HepG2 (cell line): ENCODE measurements at regions not wholly inside any gene's neighbourhood (a gene's known extent, or its start where the extent isn't known, plus 50 kb on each side); places are given as distances from the start of the nearest gene placed in this dataset.

Experiments used
- ATAC-seq: fragments of 200-7000 bp; cut with Tn5 transposase; 3 replicates; pipeline ENCODE4 v1.9.1; 2020; ENCODE audit warnings: mild to moderate bottlenecking, moderate library complexity
- BruUV-seq: library from RNA; stranded (reverse); fragments of 400-500 nt; replicated peaks from 2 replicates; lab custom pipeline; 2021; lab: Mats Ljungman, UMichigan
- CTCF ChIA-PET: fragments of 300-600 bp; formaldehyde crosslinking; extraction: SDS; loops from one replicate; lab custom pipeline; 2021; ENCODE audit warnings: low total read pairs, inconsistent platforms, low intra/inter-chr PET ratio; lab: Yijun Ruan, JAX
- POLR2A ChIA-PET: fragments of 350-600 bp; sonication (Branson Sonifier 250); formaldehyde crosslinking; loops from one replicate; lab custom pipeline; 2020; ENCODE audit warnings: antibody characterized with exemption, inconsistent platforms; lab: Yijun Ruan, JAX
- DNase-seq: peaks from one replicate; pipeline ENCODE4 v3.0.0-alpha.2; 2015; ENCODE audit warnings: low spot score
- FAIRE-seq: peaks from 3 replicates; lab custom pipeline; 2011; peaks lifted over from hg19 to GRCh38; lab: Jason Lieb, UNC
- H2AFZ ChIP-seq: one replicate; pipeline ENCODE4 v1.6.1; 2011; ENCODE audit warnings: low read length, inconsistent platforms
- H3K27ac ChIP-seq: fragments of 300-600 bp; 3 replicates; pipeline ENCODE4 v1.8.0; 2011; ENCODE audit warnings: mixed run types, mild to moderate bottlenecking, mixed read lengths, low read length, inconsistent platforms; ENCODE audit not compliant: insufficient read depth; ENCODE audit errors: extremely low read length
- H3K27me3 ChIP-seq, 2 experiments: fragments of 200-600 bp in 1 of 2; 2 replicates in 1 of 2; 3 replicates in 1 of 2; pipeline versions ENCODE4 v1.6.0 to v1.8.0; 2011; ENCODE audit warnings: low read length in 2 of 2, mild to moderate bottlenecking in 2 of 2, moderate library complexity in 2 of 2, inconsistent platforms in 1 of 2; ENCODE audit not compliant: insufficient read depth in 2 of 2, control insufficient read depth in 1 of 2
- H3K36me3 ChIP-seq, 2 experiments: fragments of 200-600 bp in 1 of 2; replicated peaks in 1 of 2; 2 replicates in 1 of 2; 3 replicates in 1 of 2; pipeline versions ENCODE4 v1.5.1 to v1.8.0; 2011; ENCODE audit warnings: low read length in 2 of 2, inconsistent platforms in 1 of 2; ENCODE audit not compliant: insufficient read depth in 2 of 2, control insufficient read depth in 1 of 2
- H3K4me1 ChIP-seq: 2 replicates; pipeline ENCODE4 v1.5.1; 2012; ENCODE audit warnings: low read length, inconsistent platforms; ENCODE audit not compliant: insufficient read depth
- H3K4me2 ChIP-seq: 2 replicates; pipeline ENCODE4 v1.6.0; 2011; ENCODE audit warnings: low read depth, low read length, inconsistent platforms
- H3K4me3 ChIP-seq, 3 experiments: fragments of 200-600 bp in 1 of 3; sonication (generic), shearing (Covaris generic) in 1 of 3; replicated peaks in 1 of 3; 2 replicates each; pipeline ENCODE4 v1.5.1; 2011 to 2016; ENCODE audit warnings: low read length in 3 of 3, inconsistent platforms in 2 of 3, low read depth in 2 of 3, mild to moderate bottlenecking in 2 of 3, control low read depth in 1 of 3, mixed read lengths in 1 of 3; ENCODE audit not compliant: insufficient read depth in 1 of 3
- H3K79me2 ChIP-seq: one replicate; pipeline ENCODE4 v1.6.1; 2011; ENCODE audit warnings: low read length, inconsistent platforms; ENCODE audit not compliant: insufficient read depth
- H3K9ac ChIP-seq: 2 replicates; pipeline ENCODE4 v1.6.0; 2011; ENCODE audit warnings: mild to moderate bottlenecking, low read depth, low read length, inconsistent platforms; ENCODE audit not compliant: insufficient read depth
- H3K9me3 ChIP-seq: 2 replicates; pipeline ENCODE4 v1.5.1; 2012; ENCODE audit warnings: mild to moderate bottlenecking, low read length
- H4K20me1 ChIP-seq: 2 replicates; pipeline ENCODE4 v1.6.0; 2011; ENCODE audit warnings: inconsistent platforms, mild to moderate bottlenecking, low read length, moderate library complexity; ENCODE audit not compliant: insufficient read depth
- AGO1 ChIP-seq: fragments of 200-400 bp; formaldehyde crosslinking; IDR thresholded peaks from 2 replicates; pipeline ENCODE4 v1.6.1; 2017; ENCODE audit warnings: mild to moderate bottlenecking, low read depth, low read length, moderate library complexity; ENCODE audit not compliant: poor library complexity, severe bottlenecking
- ATF7 ChIP-seq, 2 experiments: fragments of 450-650 bp in 1 of 2; sonication (generic) in 1 of 2; formaldehyde crosslinking in 1 of 2; IDR thresholded peaks; 2 replicates each; pipeline versions ENCODE4 v1.4.0 to v1.6.1; 2016 to 2020; ENCODE audit warnings: antibody characterized with exemption in 1 of 2, mild to moderate bottlenecking in 1 of 2, missing genetic modification reagents in 1 of 2
- EEA1 ChIP-seq: sonication (generic); formaldehyde crosslinking; IDR thresholded peaks from 2 replicates; pipeline ENCODE4 v1.5.1; 2020; ENCODE audit warnings: mild to moderate bottlenecking, missing genetic modification reagents, borderline replicate concordance
- HNRNPH1 ChIP-seq: fragments of 200-400 bp; formaldehyde crosslinking; optimal IDR thresholded peaks from 2 replicates; pipeline ENCODE3; 2017; ENCODE audit warnings: mild to moderate bottlenecking, low read depth, low read length
- HNRNPL ChIP-seq: fragments of 200-400 bp; formaldehyde crosslinking; IDR thresholded peaks from 2 replicates; pipeline ENCODE4 v1.6.1; 2017; ENCODE audit warnings: mild to moderate bottlenecking, low read depth, low read length
- HOXA7 ChIP-seq: sonication (generic); formaldehyde crosslinking; IDR thresholded peaks from 2 replicates; pipeline ENCODE4 v1.8.1; 2022; ENCODE audit warnings: mild to moderate bottlenecking, missing genetic modification reagents, moderate library complexity
- ZKSCAN5 ChIP-seq: sonication (generic); formaldehyde crosslinking; IDR thresholded peaks from 2 replicates; pipeline ENCODE4 v1.5.1; 2020; ENCODE audit warnings: mild to moderate bottlenecking, missing genetic modification reagents
- ZMYM3 ChIP-seq: sonication (generic); formaldehyde crosslinking; IDR thresholded peaks from 2 replicates; pipeline ENCODE4 v1.5.1; 2020; ENCODE audit warnings: mild to moderate bottlenecking, missing genetic modification reagents
- ZNF3 ChIP-seq: IDR thresholded peaks from 2 replicates; pipeline ENCODE4 v1.7.0; 2017; ENCODE audit warnings: inconsistent platforms
- ZNF337 ChIP-seq: sonication (generic); formaldehyde crosslinking; IDR thresholded peaks from 2 replicates; pipeline ENCODE4 v1.5.1; 2020; ENCODE audit warnings: missing genetic modification reagents, low read depth, mild to moderate bottlenecking, borderline replicate concordance
- ZNF550 ChIP-seq: sonication (generic); formaldehyde crosslinking; IDR thresholded peaks from 2 replicates; pipeline ENCODE4 v1.4.0; 2020; ENCODE audit warnings: mild to moderate bottlenecking, missing genetic modification reagents, borderline replicate concordance
- ZNF737 ChIP-seq: sonication (generic); formaldehyde crosslinking; IDR thresholded peaks from 2 replicates; pipeline ENCODE4 v1.5.0; 2020; ENCODE audit warnings: missing genetic modification reagents, mild to moderate bottlenecking, borderline replicate concordance
- ZNF75D ChIP-seq: sonication (generic); formaldehyde crosslinking; IDR thresholded peaks from 2 replicates; pipeline ENCODE4 v1.8.1; 2023; ENCODE audit warnings: missing genetic modification reagents, mild to moderate bottlenecking, borderline replicate concordance
- WGBS: methylation state at CpG from one replicate; pipeline ENCODE4 v1.1.6; 2017; ENCODE audit warnings: low lambda C conversion rate; 5-methylcytosine and 5-hydroxymethylcytosine counted together
- in situ Hi-C: cut with HindIII; loops from 2 replicates; pipeline ENCODE4 v1.10.0; 2017; ENCODE audit warnings: low pct_unique_long_range_greater_than_20kb; ENCODE audit not compliant: extremely low pct_ligation_motif_present
- intact Hi-C: fragments of 100-400 bp; cut with micrococcal nuclease; formaldehyde crosslinking; loops from one replicate; pipeline ENCODE4 v1.10.0; 2022; ENCODE audit not compliant: unreplicated experiment
- TF ChIP-seq, protein P1 (sequence below): sonication (generic); formaldehyde crosslinking; IDR thresholded peaks from 2 replicates; pipeline ENCODE4 v1.5.1; 2020; ENCODE audit warnings: mild to moderate bottlenecking, missing genetic modification reagents
- TF ChIP-seq, protein P2 (sequence below): sonication (generic); formaldehyde crosslinking; IDR thresholded peaks from 2 replicates; pipeline ENCODE4 v1.5.0; 2020; ENCODE audit warnings: missing genetic modification reagents, mild to moderate bottlenecking, borderline replicate concordance
- TF ChIP-seq, protein P3 (sequence below): sonication (generic); formaldehyde crosslinking; IDR thresholded peaks from 2 replicates; pipeline ENCODE4 v1.4.0; 2020; ENCODE audit warnings: missing genetic modification reagents, low read depth, mild to moderate bottlenecking, borderline replicate concordance
- TF ChIP-seq, protein P4 (sequence below): sonication (generic); formaldehyde crosslinking; IDR thresholded peaks from 2 replicates; pipeline ENCODE4 v1.9.0; 2022; ENCODE audit warnings: low read depth, missing genetic modification reagents

DNA sequence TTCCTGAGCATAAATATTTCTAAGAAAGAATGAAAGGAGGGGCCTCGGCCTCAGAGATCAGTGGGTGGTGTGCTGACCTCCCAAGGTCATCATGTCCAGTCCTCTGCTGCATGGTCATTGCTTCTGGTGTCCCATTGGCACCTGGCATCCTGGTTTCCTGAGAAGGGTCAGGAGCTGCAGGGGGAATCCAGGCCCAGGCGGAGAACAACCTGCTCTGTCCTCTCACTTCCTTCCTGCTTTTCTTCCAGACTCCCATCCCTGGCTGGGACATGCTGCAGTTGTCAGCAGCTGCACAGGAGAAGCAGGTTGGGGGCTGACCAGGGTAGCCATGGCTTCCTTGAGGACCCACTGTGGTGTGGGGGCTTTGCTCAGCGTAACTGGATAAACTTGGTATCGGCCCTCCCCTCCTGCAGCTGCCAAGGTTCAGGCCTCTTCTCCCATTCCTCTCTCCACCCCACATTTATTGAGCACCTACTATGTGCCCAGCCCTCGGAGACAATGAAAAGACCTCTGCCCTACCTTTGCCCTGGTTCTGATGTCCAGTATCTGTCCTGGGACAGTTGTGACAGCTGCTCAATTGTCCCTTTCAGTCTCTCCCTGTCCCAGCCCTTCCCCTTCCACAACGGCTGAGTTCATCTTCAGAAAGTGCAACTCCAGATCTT is 155.2 kb downstream of the CEBPB start:
- Histone ChIP-seq H3K4me2 (peak overlapping the region; percentile 4; the same call in 1 of the 2 replicates), H3K9me3 (no peaks in the 10 kb centered on the region), H3K27ac (no peak overlapping the region), H4K20me1 (no peaks in the 10 kb centered on the region), H2AFZ (no peak overlapping the region), H3K9ac (no peak overlapping the region), H3K4me1 (peaks cover 88% of the 10 kb centered on the region), H3K36me3 (no peaks in the 10 kb centered on the region), H3K27me3 (peaks cover 2 to 35% of the 10 kb centered on the region in 2 experiments; a peak in 3 of 5 replicates), H3K4me3 (no peak overlapping the region), H3K79me2 (no peaks in the 10 kb centered on the region)
- FAIRE-seq (no peak), ATAC-seq (no peak), DNase-seq (no peak)
- CTCF ChIA-PET: no interaction called here
- 36% methylated on average over 6 of the region's 6 CpGs for WGBS
- intact Hi-C loops (no loop called here), in situ Hi-C loops (no loop called here)
- BruUV-seq: no TSS peak
- POLR2A ChIA-PET: interaction anchor here (1.4 kb wide), 1 partner anchor 55 kb away, joined by 5 read pairs; no protein-coding TSS in a partner anchor
- 0 out of 2 replicates have a peak, but pooled peaks have one; percentile 32 for TF ChIP-seq ZNF75D (CRISPR knock-in tag)
- TF ChIP-seq, protein P1, sequence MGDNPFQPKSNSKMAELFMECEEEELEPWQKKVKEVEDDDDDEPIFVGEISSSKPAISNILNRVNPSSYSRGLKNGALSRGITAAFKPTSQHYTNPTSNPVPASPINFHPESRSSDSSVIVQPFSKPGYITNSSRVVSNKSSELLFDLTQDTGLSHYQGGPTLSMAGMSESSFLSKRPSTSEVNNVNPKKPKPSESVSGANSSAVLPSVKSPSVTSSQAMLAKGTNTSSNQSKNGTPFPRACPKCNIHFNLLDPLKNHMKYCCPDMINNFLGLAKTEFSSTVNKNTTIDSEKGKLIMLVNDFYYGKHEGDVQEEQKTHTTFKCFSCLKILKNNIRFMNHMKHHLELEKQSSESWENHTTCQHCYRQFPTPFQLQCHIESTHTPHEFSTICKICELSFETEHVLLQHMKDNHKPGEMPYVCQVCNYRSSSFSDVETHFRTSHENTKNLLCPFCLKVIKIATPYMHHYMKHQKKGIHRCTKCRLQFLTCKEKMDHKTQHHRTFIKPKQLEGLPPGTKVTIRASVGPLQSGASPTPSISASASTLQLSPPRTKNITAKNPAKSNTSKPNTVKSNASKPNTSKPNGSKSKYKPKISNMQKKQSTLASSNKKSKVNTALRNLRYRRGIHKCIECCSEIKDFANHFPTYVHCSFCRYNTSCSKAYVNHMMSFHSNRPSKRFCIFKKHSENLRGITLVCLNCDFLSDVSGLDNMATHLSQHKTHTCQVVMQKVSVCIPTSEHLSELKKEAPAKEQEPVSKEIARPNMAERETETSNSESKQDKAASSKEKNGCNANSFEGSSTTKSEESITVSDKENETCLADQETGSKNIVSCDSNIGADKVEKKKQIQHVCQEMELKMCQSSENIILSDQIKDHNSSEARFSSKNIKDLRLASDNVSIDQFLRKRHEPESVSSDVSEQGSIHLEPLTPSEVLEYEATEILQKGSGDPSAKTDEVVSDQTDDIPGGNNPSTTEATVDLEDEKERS: peak; percentile 22; the same call in 1 of the 2 replicates
- TF ChIP-seq ZNF737 (CRISPR knock-in tag): no peak
- TF ChIP-seq HNRNPL: no peak
- TF ChIP-seq, protein P2, sequence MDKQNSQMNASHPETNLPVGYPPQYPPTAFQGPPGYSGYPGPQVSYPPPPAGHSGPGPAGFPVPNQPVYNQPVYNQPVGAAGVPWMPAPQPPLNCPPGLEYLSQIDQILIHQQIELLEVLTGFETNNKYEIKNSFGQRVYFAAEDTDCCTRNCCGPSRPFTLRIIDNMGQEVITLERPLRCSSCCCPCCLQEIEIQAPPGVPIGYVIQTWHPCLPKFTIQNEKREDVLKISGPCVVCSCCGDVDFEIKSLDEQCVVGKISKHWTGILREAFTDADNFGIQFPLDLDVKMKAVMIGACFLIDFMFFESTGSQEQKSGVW (CRISPR knock-in tag): no peak
- no peak for TF ChIP-seq HNRNPH1
- TF ChIP-seq ZNF3 (CRISPR knock-in tag): no peak
- TF ChIP-seq, protein P3, sequence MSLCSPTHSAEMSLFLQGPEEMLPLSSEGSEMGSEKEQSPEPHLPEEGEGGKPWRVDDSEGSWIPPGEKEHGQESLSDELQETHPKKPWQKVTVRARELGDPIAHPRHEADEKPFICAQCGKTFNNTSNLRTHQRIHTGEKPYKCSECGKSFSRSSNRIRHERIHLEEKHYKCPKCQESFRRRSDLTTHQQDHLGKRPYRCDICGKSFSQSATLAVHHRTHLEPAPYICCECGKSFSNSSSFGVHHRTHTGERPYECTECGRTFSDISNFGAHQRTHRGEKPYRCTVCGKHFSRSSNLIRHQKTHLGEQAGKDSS (CRISPR knock-in tag): no peak
- TF ChIP-seq HOXA7 (CRISPR knock-in tag): no peak
- TF ChIP-seq ZKSCAN5 (CRISPR knock-in tag): no peak
- TF ChIP-seq ZNF337: no peak
- TF ChIP-seq ATF7 (IDR thresholded peaks at IDR 0.05): no peak
- TF ChIP-seq ATF7 (CRISPR knock-in tag; IDR thresholded peaks at IDR 0.05): no peak
- TF ChIP-seq ZNF550 (CRISPR knock-in tag): peak; percentile 76; the same call in 1 of the 2 replicates
- TF ChIP-seq AGO1: no peak
- TF ChIP-seq ZMYM3 (CRISPR knock-in tag): peak; percentile 35; the same call in 1 of the 2 replicates
- TF ChIP-seq, protein P4, sequence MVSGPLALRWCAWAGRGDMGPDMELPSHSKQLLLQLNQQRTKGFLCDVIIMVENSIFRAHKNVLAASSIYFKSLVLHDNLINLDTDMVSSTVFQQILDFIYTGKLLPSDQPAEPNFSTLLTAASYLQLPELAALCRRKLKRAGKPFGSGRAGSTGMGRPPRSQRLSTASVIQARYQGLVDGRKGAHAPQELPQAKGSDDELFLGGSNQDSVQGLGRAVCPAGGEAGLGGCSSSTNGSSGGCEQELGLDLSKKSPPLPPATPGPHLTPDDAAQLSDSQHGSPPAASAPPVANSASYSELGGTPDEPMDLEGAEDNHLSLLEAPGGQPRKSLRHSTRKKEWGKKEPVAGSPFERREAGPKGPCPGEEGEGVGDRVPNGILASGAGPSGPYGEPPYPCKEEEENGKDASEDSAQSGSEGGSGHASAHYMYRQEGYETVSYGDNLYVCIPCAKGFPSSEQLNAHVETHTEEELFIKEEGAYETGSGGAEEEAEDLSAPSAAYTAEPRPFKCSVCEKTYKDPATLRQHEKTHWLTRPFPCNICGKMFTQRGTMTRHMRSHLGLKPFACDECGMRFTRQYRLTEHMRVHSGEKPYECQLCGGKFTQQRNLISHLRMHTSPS (CRISPR knock-in tag): no peak
- no peak for TF ChIP-seq EEA1 (CRISPR knock-in tag)
